Upper lobe of right lung (tissue), 1 donor: ENCODE measurements at regions not wholly inside any gene's neighbourhood (a gene's known extent, or its start where the extent isn't known, plus 50 kb on each side); places are given as distances from the start of the nearest gene placed in this dataset.

Source experiments
- ATAC-seq: fragments of 200-7000 bp; cut with Tn5 transposase; one replicate; pipeline ENCODE4 v1.9.1; 2020; ENCODE audit warnings: mild to moderate bottlenecking, moderate library complexity
- DNase-seq: peaks from one replicate; pipeline ENCODE4 v3.0.0-alpha.2; 2020
- H3K27ac ChIP-seq: fragments of 200-600 bp; one replicate; pipeline ENCODE4 v1.8.0; 2022
- H3K27me3 ChIP-seq: fragments of 200-600 bp; one replicate; pipeline ENCODE4 v1.8.0; 2022; ENCODE audit warnings: mild to moderate bottlenecking
- H3K36me3 ChIP-seq: fragments of 200-600 bp; one replicate; pipeline ENCODE4 v1.8.0; 2022
- H3K4me1 ChIP-seq: fragments of 200-600 bp; one replicate; pipeline ENCODE4 v1.8.0; 2022
- H3K4me3 ChIP-seq: fragments of 200-600 bp; one replicate; pipeline ENCODE4 v1.8.0; 2022; ENCODE audit warnings: mild to moderate bottlenecking
- H3K9me3 ChIP-seq: fragments of 200-600 bp; one replicate; pipeline ENCODE4 v1.8.0; 2022
- intact Hi-C: fragments of 100-400 bp; cut with DNase I; formaldehyde crosslinking; loops from one replicate; pipeline ENCODE4 v1.11.0; 2022
- TF ChIP-seq, protein P1 (sequence below): fragments of 200-600 bp; IDR thresholded peaks from one replicate; pipeline ENCODE4 v1.8.0; 2022; ENCODE audit warnings: antibody characterized with exemption
- donor health status: DM: no; HTN: yes; CAD: no; lungs with severe emphysema.

DNA sequence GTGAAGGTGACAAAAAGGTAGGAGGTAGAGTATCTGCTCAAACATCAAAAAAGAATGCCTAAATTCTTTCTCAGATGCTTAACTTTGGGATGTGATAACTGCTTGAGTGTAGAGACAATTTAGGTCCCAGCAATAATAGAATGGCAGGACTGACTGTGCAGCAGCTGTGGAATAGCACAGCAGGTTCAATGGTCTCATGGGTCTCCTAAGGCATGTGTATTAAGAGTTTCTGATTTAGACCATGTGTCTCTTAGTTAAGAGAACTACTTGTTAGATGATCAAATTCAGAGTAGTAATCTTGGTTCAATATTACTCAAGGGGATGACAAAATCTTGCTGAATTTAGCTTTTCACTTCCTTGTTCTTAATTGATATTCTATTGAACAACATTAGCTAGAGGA, 72.0 kb downstream of the ALX1 start:
- intact Hi-C loops: no loop called here
- DNase-seq (no peak), ATAC-seq (no peak)
- TF ChIP-seq, protein P1, sequence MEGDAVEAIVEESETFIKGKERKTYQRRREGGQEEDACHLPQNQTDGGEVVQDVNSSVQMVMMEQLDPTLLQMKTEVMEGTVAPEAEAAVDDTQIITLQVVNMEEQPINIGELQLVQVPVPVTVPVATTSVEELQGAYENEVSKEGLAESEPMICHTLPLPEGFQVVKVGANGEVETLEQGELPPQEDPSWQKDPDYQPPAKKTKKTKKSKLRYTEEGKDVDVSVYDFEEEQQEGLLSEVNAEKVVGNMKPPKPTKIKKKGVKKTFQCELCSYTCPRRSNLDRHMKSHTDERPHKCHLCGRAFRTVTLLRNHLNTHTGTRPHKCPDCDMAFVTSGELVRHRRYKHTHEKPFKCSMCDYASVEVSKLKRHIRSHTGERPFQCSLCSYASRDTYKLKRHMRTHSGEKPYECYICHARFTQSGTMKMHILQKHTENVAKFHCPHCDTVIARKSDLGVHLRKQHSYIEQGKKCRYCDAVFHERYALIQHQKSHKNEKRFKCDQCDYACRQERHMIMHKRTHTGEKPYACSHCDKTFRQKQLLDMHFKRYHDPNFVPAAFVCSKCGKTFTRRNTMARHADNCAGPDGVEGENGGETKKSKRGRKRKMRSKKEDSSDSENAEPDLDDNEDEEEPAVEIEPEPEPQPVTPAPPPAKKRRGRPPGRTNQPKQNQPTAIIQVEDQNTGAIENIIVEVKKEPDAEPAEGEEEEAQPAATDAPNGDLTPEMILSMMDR: no peak
- Histone ChIP-seq H3K4me1 (no peaks in the 10 kb centered on the region), H3K27ac (no peak overlapping the region), H3K4me3 (no peak overlapping the region), H3K9me3 (no peaks in the 10 kb centered on the region), H3K27me3 (no peaks in the 10 kb centered on the region), H3K36me3 (no peaks in the 10 kb centered on the region)

DNA sequence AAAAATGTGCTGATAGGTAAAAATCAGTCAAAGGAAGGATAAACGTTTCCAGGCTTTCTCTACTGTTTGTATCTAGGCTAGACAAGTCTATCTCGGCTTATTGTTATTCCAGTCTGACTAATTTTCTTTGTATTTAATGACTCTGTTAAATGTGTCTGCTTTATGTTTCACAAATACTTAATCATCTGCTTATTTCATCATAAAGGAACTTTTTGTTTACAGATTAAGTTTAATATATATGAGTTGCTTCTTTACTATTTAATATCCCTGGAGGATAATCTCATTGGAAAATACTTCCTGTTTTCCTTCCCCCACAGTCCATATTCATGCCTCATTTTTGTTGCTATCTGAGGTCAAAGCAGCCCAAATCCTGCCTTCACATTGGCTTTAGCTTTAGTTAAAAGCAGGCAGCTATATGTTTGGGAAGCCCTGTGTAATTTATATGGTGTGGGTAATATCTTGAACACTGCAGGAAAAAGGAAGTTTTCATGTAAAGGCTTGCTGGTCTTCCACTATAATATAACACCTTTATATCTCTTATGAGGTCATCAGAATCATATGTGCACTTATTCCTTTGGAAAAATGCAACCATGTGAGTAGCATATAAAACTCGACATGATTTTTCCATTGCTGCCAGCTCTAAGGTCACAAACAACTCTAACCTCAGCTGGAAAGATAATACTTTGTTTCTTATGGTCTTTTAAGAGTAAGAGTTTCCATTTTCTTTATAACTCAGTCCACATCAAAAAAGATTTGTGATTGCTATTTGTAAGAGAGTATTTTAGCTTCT, 76.8 kb downstream of the ALX1 start:
- H3K36me3 ChIP-seq: no peaks in the 10 kb centered on the region
- no peaks in the 10 kb centered on the region for H3K27me3 ChIP-seq
- intact Hi-C loops: no loop called here
- no peak overlapping the region for H3K4me3 ChIP-seq
- no peaks in the 10 kb centered on the region for H3K9me3 ChIP-seq
- TF ChIP-seq, protein P1: no peak
- no peak for ATAC-seq
- no peak overlapping the region for H3K27ac ChIP-seq
- DNase-seq: no peak
- H3K4me1 ChIP-seq: no peaks in the 10 kb centered on the region

DNA sequence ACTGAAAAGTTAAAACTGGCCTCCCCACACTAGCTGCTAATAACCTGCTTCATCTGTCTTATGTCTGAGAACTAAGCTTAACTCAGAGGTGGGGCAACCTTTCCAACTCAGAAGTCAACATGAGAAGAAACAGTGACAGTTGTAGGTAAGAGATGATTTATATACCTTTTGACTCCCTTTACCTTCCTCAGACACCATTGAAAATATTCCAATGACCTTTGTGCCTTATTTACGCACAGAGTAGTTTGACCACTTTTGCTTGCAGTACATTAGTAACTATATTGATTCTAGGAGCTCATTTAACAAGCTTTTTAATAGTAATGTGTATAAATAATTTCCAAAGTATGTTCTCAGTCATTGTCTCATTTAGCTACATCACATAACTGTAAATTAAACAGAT, 77.6 kb downstream of the ALX1 start:
- no peaks in the 10 kb centered on the region for H3K36me3 ChIP-seq
- intact Hi-C loops: no loop called here
- TF ChIP-seq, protein P1: no peak

DNA sequence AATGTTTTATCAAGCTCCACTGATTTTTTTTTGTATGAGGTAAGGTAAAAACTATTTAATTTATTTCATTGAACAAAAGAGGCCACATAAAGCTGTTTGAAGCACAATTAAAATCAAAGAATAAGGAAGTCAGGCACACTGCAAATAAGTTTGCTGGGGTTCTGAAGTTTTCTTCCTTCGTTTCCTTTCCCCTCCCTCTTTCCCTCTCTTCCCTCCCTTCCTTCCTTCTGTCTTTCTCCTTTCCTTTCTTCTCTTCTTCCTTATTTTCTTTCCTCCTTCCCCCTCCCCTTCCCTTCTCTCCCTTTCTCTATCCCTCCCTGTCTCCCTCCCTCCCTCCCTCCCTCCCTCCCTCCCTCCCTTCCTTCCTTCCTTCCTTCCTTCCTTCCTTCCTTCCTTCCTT, 78.7 kb downstream of the ALX1 start:
- H3K9me3 ChIP-seq: no peaks in the 10 kb centered on the region
- ATAC-seq (no peak), DNase-seq (no peak)
- H3K4me3 ChIP-seq: no peak overlapping the region
- intact Hi-C loops: no loop called here
- TF ChIP-seq, protein P1: no peak
- H3K27me3 ChIP-seq: no peaks in the 10 kb centered on the region
- no peak overlapping the region for H3K27ac ChIP-seq
- no peaks in the 10 kb centered on the region for H3K4me1 ChIP-seq
- no peaks in the 10 kb centered on the region for H3K36me3 ChIP-seq

More for the DNA sequence above, 77.6 kb downstream of the ALX1 start:
- Histone ChIP-seq H3K4me1 (no peaks in the 10 kb centered on the region), H3K27me3 (no peaks in the 10 kb centered on the region), H3K27ac (no peak overlapping the region), H3K4me3 (no peak overlapping the region), H3K9me3 (no peaks in the 10 kb centered on the region)
- no peak for ATAC-seq
- DNase-seq: no peak

DNA sequence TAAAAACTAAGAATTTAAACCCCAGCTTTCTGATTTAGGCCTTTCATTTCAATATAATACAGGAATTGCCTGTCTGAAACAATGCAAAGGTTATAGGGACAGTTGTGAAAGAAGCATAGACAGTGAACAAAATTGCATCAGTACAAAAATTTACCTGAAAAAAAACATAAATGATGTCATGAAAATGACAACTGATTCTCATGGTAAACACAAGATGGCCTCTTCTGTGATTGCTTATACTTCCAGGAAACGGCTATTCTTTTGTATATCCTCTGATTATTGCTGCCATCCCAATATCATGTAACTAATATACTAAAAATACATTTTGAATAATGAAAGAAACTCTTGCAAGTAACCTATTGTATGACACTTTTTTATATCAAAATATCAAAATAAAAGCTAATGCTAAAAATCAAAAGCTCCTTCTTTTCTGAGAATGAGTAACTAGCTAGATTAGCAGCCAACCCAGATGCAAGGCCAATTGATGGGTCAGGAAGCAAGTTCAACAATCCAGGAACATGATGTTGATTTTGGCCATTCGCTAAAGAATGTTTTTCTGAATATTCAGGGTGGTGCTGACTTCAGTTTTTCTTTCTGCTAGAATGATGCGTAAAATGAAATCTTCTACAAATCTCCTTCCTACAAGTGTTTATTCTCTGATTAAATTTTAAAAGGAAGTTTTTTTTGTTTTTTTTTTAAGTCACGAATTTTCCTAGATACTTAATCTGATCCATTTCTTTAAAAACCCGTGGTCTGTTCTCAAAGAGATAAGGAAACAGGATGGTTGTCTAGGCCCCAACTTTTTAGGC, 83.6 kb downstream of the ALX1 start:
- Histone ChIP-seq H3K4me3 (no peak overlapping the region), H3K27ac (no peak overlapping the region), H3K27me3 (no peaks in the 10 kb centered on the region), H3K9me3 (no peaks in the 10 kb centered on the region), H3K36me3 (no peaks in the 10 kb centered on the region), H3K4me1 (no peaks in the 10 kb centered on the region)
- no peak for ATAC-seq
- DNase-seq: no peak
- intact Hi-C loops: no loop called here
- TF ChIP-seq, protein P1: no peak
